Uterus (tissue), 2 donors: ENCODE measurements at regions not wholly inside any gene's neighbourhood (a gene's known extent, or its start where the extent isn't known, plus 50 kb on each side); places are given as distances from the start of the nearest gene placed in this dataset.

Source experiments
- POLR2A ChIP-seq, 2 donors: fragments of 450-650 bp; IDR thresholded peaks; one replicate each; pipeline ENCODE4 v1.6.1; 2016; ENCODE audit warnings: antibody characterized with exemption in 2 of 2, mild to moderate bottlenecking in 1 of 2, moderate library complexity in 1 of 2
- TF ChIP-seq, protein P1 (sequence below), 4 experiments: fragments of 200-600 bp in 2 of 4; fragments of 450-650 bp in 2 of 4; sonication (generic) in 2 of 4; IDR thresholded peaks; one replicate each; pipeline ENCODE4 v1.5.1; 2016 to 2019; ENCODE audit warnings: antibody characterized with exemption in 4 of 4, mild to moderate bottlenecking in 2 of 4, moderate library complexity in 1 of 4

DNA sequence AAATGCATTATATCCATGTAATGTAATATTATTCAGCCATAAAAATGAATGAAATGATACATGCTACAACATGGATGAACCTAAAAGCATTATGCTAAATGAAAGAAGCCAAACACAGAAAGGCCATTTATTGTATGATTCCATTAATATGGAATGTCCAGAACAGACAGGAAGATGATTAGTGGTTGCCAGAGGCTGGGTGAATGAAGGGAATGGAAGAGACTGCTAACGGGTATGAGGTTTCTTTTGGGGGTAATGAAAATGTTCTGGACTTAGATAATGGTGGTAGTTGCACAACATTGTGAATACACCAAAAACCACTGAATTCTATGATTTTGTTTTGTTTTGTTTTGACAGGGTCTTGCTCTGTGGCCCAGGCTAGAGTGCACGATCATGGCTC lies 61.6 kb upstream of the MAP4 start:
- TF ChIP-seq, protein P1, sequence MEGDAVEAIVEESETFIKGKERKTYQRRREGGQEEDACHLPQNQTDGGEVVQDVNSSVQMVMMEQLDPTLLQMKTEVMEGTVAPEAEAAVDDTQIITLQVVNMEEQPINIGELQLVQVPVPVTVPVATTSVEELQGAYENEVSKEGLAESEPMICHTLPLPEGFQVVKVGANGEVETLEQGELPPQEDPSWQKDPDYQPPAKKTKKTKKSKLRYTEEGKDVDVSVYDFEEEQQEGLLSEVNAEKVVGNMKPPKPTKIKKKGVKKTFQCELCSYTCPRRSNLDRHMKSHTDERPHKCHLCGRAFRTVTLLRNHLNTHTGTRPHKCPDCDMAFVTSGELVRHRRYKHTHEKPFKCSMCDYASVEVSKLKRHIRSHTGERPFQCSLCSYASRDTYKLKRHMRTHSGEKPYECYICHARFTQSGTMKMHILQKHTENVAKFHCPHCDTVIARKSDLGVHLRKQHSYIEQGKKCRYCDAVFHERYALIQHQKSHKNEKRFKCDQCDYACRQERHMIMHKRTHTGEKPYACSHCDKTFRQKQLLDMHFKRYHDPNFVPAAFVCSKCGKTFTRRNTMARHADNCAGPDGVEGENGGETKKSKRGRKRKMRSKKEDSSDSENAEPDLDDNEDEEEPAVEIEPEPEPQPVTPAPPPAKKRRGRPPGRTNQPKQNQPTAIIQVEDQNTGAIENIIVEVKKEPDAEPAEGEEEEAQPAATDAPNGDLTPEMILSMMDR (IDR thresholded peaks at IDR 0.05), result no peak
- no peak for TF ChIP-seq POLR2A (IDR thresholded peaks at IDR 0.05)
